HG03565 (cell line): ENCODE measurements at regions not wholly inside any gene's neighbourhood (a gene's known extent, or its start where the extent isn't known, plus 50 kb on each side); places are given as distances from the start of the nearest gene placed in this dataset.
"Not testable (repeated sequence)": the region's sequence is repeated elsewhere in the genome, so short reads cannot be mapped to it uniquely, and the experiment has no call there.

Experiments used
- ATAC-seq: cut with Tn5 transposase; IDR thresholded peaks from one replicate; pipeline ENCODE4 v1.9.1; 2021; ENCODE audit warnings: mild to moderate bottlenecking, moderate library complexity; ENCODE audit not compliant: unreplicated experiment

- no peak for ATAC-seq
These were observed 105.2 kb upstream of the SYT13 start for GRCh38 chr11:45391168-45391850.

GRCh38 chr11:45390407-45390806, 104.3 kb upstream of the SYT13 start:
- no peak for ATAC-seq

DNA sequence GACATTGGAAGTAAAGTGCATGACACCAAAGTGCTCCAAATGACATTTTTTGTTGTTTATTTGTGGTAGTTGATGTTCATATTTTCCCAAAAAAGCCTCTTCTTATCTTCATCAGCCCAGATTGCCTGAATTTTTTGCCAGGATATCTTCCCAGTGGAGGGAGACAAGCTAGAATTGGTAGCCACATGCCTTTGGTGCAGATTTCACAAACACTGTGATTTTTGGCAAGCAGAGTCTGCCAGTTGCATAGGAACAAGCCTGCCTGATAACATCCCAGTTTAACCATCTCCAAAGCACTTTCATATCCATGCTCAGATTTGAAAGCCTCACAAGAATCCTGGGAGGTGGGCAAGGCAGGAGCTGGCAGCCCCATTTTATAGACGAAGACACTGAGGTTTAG, 102.3 kb upstream of the SYT13 start:
- ATAC-seq: no peak

DNA sequence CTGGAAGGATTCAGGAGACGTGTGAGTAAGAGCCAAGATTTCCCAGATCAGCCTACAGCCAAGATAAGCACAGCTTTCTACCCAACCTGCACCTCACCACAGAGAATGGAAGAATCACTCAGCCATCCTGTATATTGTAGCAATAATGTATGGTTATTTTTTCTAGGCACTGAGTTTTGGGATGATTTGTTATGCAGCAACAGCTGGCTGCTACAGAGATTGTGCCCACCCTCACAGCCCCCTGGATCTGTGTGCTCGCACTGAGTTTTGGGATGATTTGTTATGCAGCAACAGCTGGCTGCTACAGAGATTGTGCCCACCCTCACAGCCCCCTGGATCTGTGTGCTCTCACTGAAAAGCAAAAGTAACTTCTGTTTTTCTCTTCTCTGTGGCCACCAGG, 101.7 kb upstream of the SYT13 start:
- not testable (repeated sequence) for ATAC-seq

DNA sequence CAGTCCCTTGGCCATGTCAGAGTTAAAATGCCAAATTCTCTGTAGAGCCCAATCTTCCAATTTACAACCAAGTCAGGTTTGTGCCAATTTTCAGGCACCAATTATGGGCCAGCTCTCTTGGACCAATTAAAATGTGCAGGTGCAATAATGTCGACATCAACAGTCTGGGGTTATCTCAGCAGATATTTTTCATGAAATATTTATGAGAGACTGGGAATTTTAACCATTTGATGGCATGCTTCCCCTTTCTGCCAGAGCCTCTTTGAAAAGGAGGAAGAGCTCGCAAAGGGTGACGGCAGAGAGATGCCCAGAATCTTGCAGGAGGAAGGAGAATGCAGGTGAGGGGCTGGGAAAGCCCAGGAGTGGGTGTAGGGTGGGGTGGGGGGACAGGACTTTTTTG, 100.8 kb upstream of the SYT13 start:
- ATAC-seq: no peak

GRCh38 chr11:45385844-45386243, 99.7 kb upstream of the SYT13 start:
- ATAC-seq: no peak

DNA sequence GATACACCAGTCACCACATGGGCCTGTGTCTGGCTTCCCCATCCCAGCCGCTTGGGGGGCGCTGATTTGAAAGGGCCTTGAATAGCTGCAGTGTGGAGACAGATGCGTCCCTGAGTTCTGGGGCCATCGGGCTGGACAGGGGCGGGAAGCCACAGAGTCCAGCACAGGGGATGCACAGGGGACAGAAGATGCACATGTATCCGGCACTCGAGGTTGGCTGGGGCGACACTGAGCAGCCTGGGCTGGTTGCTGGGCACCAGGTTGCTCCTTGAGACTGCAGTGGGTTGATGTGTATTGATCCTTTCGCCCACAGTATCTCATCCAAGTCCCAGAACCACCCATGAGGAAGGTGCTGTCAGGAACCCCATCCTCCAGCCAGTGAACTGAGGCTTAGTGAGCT, 99.3 kb upstream of the SYT13 start:
- no peak for ATAC-seq

GRCh38 chr11:45384711-45385241, 98.6 kb upstream of the SYT13 start:
- ATAC-seq: no peak

GRCh38 chr11:45384016-45384415, 97.9 kb upstream of the SYT13 start:
- ATAC-seq: no peak

GRCh38 chr11:45383224-45383623, 97.1 kb upstream of the SYT13 start:
- no peak for ATAC-seq

DNA sequence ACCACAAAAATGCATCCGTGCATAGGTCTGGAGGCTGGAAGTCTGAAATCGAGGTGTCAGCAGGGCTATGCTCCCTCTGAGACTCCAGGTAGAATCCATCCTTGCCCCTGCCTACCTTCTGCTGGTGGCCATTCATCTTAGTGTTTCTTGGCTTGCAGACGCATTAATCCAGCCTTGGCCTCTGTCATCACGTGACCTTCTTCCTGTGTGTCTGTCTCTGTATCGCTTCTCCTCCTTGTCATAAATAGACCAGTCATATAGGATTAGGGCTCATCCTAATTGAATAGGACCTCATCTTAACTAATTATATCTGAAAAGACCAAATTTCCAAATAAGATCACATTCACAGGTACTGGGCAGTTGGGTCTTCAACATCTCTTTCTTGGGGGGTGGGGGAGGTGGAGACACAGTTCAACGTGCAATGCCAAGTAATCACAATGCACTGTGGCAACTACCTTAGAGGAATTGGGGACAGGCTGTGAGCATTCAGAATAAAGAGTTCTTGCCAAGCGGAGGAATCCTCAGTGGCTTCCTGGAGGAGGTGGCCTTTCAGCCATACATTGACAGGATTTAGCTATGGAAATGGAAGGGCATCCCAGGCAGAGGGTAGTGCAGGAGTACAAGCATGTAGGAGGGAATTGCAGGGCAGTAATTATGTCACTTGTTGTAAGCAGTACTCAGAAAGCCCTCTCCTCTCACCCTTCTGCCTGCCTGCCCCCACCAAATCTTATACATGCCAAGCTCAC, 96.2 kb upstream of the SYT13 start:
- ATAC-seq: no peak

DNA sequence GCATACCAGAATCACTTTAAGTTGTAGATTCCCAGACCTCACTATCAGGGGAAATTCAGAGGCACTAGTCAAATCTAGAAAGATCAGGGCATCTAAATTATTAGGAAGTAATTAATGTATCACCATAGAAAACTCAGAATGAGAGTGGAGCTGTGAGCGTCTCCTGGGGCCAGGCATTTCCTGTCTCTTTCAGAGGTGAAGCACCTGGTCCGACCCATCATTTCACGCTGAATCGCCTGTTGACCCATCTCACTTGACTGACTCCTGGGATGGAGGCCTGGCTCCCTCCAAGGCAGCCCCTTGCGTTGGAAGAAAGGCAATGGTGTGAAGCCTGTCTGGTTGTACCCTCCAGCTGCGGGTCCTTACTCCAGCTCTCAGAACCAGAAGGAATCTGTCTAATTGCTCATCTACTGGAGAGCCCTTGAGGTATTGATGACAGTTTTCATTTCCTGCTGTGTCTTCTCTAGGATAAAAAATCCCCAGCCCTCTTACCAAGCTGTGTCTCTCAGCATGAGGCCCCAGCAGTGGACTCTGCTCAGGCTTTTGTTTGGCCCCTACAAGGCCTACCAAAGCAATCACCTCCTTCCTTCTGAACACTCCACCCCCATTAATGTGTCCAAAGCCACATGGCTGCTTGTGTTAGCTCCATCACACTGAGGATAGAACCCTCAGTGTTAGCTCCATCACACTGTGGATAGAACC, 93.2 kb upstream of the SYT13 start:
- ATAC-seq: no peak

GRCh38 chr11:45378516-45378915, 92.4 kb upstream of the SYT13 start:
- ATAC-seq: no peak

GRCh38 chr11:45374653-45375059, 88.5 kb upstream of the SYT13 start:
- ATAC-seq: no peak

- no peak for ATAC-seq
These were observed 88.0 kb upstream of the SYT13 start for GRCh38 chr11:45374130-45374529.

GRCh38 chr11:45373506-45374035, 87.4 kb upstream of the SYT13 start:
- no peak for ATAC-seq

GRCh38 chr11:45372414-45372813, 86.3 kb upstream of the SYT13 start:
- not testable (repeated sequence) for ATAC-seq

GRCh38 chr11:45371251-45372115, 85.3 kb upstream of the SYT13 start:
- ATAC-seq: no peak

DNA sequence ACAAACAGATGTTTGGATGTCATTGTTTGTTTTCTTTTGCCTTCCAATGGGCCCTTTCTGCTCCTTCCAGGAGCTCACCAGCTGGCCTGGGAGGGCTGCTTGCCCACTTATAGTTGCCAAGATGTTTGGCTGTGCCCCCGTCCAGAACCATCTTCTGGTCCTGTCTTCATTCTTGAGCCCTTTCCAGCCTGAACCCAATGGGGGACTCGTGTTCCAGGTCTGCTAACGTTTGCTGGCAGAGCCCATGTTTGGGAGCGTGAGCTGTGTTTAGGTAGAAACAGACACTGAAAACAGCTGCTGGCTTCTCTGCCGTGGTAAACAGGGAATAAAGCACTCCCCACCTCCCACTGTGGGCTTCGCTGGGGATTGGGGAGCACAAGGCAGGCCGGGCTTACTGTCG, 83.2 kb upstream of the SYT13 start:
- ATAC-seq: no peak

DNA sequence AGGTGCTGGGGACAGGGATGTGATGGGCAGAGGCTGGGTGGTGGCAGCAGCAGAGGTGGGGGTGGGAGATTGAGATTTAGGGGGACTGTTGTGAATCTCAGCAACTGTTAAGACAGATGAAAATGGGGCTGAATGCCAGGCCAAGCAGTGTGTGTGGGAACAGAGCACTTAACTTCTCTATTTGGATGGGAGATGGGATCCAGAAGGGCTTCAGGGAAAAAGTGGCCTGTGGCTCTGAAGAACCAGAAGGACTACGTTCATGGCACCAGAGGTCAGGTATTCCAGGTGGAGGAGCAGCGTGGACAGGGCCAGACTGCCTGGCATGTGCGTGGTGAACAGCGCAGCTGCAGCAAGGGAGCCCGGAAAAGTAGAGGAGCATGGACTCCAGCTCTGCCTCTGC, 82.6 kb upstream of the SYT13 start:
- no peak for ATAC-seq
